GM19438 (cell line): ENCODE measurements at regions not wholly inside any gene's neighbourhood (a gene's known extent, or its start where the extent isn't known, plus 50 kb on each side); places are given as distances from the start of the nearest gene placed in this dataset.
"Not testable (repeated sequence)": the region's sequence is repeated elsewhere in the genome, so short reads cannot be mapped to it uniquely, and the experiment has no call there.

Source experiments
- ATAC-seq: cut with Tn5 transposase; IDR thresholded peaks from one replicate; pipeline ENCODE4 v1.9.1; 2021; ENCODE audit warnings: low read depth; ENCODE audit not compliant: unreplicated experiment

GRCh38 chr20:48217190-48217589 is 431.9 kb upstream of the SULF2 start:
- ATAC-seq: no peak

GRCh38 chr20:48215536-48215935 is 430.3 kb upstream of the SULF2 start:
- no peak for ATAC-seq

GRCh38 chr20:48214601-48215000 is 429.3 kb upstream of the SULF2 start:
- ATAC-seq: no peak

- not testable (repeated sequence) for ATAC-seq
These were observed 428.4 kb upstream of the SULF2 start for GRCh38 chr20:48213635-48214034.

GRCh38 chr20:48212806-48213509 is 427.7 kb upstream of the SULF2 start:
- no peak for ATAC-seq

GRCh38 chr20:48211847-48212246 is 426.6 kb upstream of the SULF2 start:
- ATAC-seq: no peak

- no peak for ATAC-seq
These were observed 426.0 kb upstream of the SULF2 start for GRCh38 chr20:48211238-48211637.

- no peak for ATAC-seq
These were observed 425.1 kb upstream of the SULF2 start for GRCh38 chr20:48210111-48211027.

- ATAC-seq: no peak
These were observed 423.8 kb upstream of the SULF2 start for GRCh38 chr20:48209102-48209501.

GRCh38 chr20:48208176-48208575 is 422.9 kb upstream of the SULF2 start:
- ATAC-seq: no peak

GRCh38 chr20:48207505-48207904 is 422.2 kb upstream of the SULF2 start:
- no peak for ATAC-seq

- no peak for ATAC-seq
These were observed 420.5 kb upstream of the SULF2 start for GRCh38 chr20:48205786-48206185.

GRCh38 chr20:48205281-48205782 is 420.1 kb upstream of the SULF2 start:
- ATAC-seq: no peak

- ATAC-seq: no peak
These were observed 419.2 kb upstream of the SULF2 start for GRCh38 chr20:48204499-48204898.

- ATAC-seq: no peak
These were observed 418.0 kb upstream of the SULF2 start for GRCh38 chr20:48203252-48203651.

- no peak for ATAC-seq
These were observed 417.2 kb upstream of the SULF2 start for GRCh38 chr20:48202334-48203113.

GRCh38 chr20:48201885-48202284 is 416.6 kb upstream of the SULF2 start:
- ATAC-seq: no peak

- no peak for ATAC-seq
These were observed 415.9 kb upstream of the SULF2 start for GRCh38 chr20:48201188-48201587.

- no peak for ATAC-seq
These were observed 413.7 kb upstream of the SULF2 start for GRCh38 chr20:48198929-48199451.

GRCh38 chr20:48197066-48197465 is 411.8 kb upstream of the SULF2 start:
- ATAC-seq: no peak

GRCh38 chr20:48196486-48196885 is 411.2 kb upstream of the SULF2 start:
- no peak for ATAC-seq
